ENCODE measurements at regions not wholly inside any gene's neighbourhood (a gene's known extent, or its start where the extent isn't known, plus 50 kb on each side); places are given as distances from the start of the nearest gene placed in this dataset.
A peak's percentile ranks its signal among the peaks of the same experiment; 100 is the strongest.

GRCh38 chr10:2980791-2981360 lies 86.5 kb upstream of the PFKP start:
- no peak for DNase-seq

DNA sequence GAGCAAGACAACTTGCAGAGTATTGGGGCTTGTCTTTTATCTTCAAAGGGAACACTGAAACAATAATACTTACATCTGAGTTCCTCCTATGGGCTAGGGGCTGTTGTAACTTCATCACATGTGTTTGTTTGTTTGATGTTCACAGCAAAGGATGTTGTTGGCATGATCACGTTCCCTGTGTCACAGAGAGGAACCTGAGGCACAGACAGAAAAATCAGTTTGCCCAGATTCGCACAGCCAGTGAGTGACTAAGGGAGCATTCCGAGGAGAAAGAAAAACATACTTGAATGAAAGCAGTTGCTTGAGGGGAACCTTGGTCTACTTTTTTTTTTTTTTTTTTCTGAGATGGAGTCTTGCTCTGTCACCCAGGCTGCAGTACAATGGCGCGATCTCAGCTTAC lies 87.2 kb upstream of the PFKP start:
- no peak for DNase-seq

- no peak for DNase-seq
Measured at GRCh38 chr10:2979306-2979705, 88.0 kb upstream of the PFKP start.

DNA sequence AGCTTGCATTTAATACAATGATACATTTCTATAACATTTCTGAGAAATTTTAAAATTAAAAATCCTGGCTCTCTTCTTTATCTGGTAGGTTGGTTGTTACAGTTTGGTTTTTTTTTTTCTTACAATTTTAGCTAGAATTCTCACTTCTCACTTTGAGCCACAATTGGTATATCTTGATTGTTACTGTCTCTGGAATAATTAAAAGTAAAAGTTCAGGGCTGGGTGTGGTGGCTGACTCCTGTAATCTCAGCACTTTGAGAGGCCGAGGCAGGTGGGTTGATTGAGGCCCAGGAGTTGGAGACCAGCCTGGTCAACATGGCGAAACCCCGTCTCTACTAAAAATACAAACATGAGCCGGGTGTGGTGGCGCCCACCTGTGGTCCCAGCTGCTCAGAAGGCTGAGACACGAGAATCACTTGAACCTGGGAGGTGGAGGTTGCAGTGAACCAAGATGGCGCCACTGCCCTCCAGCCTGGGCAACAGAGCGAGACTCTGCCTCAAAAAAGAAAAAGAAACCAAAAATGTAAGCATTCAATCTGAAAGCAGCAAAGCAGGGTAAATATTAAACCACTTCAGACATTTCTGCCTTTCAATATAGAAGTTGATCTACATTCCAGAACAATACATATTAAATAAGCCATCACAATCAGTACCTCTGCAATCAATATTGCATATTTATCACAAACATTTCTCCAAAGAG lies 88.6 kb upstream of the PFKP start:
- no peak for DNase-seq

DNA sequence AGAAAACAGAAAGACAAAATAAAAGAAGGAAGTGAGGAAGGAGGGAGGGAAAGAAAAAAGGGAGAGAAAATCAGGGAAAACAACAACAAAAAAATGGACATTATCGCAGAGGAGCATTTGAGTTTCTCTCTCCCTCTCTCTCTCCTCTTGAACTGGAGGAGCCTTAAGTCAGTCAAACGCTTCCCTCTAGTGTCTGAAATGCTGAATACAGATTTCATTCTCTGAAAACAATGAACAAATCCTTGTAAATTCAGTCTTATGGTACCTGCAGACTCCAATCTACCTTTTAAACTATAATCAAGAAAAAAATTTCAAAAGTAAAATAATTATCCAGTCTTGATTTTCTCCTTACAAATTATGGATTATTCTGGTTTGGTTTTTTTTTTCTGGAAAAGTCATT lies 89.2 kb upstream of the PFKP start:
- DNase-seq: peak; percentile 73

DNA sequence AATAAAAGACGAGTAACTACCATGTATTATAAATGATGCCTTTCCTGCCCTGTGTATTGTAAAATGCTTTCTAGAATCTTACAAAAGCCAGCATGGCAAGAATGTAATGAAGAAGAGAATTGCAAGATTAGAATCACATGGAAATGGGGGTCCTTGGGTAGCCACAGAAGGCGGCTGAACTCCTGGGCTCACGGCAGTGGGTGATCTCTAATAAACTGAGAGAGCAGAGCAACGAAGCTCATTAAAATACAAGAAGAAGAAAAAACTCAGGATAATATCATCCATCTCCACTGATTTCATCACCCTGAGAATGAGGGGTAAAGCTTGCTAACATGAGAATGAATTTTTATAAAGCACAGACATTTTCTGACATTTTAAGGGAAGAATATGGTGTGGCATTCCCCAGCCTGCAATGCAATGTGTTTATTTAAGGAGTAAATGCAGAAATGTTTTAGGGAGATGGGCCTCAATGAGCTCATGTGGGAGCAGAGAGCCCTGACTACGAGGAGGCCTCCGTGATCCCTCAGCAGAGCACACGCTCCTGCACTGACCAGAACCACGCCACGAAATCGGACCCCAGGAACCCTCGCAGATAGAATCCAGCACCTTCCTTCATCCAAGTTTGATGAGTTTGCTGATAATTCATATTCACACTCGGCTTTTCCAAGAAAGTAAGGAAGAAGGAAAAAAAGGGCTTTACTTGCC lies 92.7 kb upstream of the PFKP start:
- no peak for DNase-seq

DNA sequence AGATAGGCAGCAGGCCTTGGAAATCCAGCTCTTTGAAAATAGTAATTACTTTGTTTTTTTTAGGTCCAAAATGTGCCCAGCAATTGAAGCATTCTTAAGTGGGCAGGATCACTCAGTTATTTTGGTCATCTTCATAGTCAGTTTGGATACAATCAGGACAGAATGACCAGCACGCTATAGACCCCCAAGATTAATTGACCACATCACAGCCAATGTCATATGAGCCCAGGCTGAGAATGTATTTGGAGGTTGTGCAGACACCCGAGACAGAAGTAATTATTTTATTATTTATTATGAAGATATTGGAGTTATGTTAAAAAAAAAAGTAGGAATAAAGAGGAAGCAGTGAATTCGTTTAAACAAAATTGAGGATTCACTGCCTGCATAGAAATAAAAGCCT lies 93.3 kb upstream of the PFKP start:
- no peak for DNase-seq

- DNase-seq: no peak
Measured at GRCh38 chr10:2972810-2973209, 94.5 kb upstream of the PFKP start.

DNA sequence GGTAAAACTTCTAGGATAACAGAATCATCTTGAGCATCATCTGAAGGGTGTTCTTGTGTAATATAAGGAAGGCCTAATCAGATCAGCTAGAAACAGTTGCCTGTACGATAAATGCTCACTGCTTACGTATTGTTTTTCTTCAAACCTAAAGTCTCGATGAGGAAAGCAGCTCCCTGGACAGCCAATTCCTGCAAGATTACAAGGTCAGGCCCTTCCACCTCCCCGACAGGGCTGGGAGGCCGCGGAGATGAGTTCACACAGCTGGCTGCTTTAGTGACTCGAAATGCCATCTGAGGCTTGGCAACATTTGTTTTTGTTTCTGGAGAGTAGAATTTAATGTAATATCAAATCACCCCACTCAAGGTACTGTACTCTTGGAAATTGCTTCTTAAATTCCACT lies 95.1 kb upstream of the PFKP start:
- DNase-seq: no peak

GRCh38 chr10:2970190-2970823 lies 97.0 kb upstream of the PFKP start:
- no peak for DNase-seq

GRCh38 chr10:2968401-2969058 lies 98.8 kb upstream of the PFKP start:
- DNase-seq: no peak

DNA sequence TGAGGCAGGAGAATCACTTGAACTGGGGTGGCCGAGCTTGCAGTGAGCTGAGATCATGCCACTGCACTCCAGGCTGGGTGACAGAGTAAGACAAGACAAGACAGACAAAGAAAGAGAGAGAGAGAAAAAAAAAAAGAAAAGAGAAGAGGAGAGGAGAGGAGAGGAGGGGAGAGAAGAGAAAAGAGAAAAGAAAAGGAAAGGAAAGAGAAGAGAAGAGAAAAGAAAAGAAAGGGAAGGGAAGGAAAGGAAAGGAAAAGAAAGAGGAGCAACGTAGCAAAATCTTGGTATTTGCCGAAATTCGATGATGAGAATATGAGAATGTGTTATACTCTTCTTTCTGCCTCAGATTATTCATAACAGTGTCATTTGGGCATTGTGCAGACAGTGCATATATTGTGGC lies 101.2 kb upstream of the PFKP start:
- DNase-seq: no peak

GRCh38 chr10:2964632-2965296 lies 102.6 kb upstream of the PFKP start:
- no peak for DNase-seq

DNA sequence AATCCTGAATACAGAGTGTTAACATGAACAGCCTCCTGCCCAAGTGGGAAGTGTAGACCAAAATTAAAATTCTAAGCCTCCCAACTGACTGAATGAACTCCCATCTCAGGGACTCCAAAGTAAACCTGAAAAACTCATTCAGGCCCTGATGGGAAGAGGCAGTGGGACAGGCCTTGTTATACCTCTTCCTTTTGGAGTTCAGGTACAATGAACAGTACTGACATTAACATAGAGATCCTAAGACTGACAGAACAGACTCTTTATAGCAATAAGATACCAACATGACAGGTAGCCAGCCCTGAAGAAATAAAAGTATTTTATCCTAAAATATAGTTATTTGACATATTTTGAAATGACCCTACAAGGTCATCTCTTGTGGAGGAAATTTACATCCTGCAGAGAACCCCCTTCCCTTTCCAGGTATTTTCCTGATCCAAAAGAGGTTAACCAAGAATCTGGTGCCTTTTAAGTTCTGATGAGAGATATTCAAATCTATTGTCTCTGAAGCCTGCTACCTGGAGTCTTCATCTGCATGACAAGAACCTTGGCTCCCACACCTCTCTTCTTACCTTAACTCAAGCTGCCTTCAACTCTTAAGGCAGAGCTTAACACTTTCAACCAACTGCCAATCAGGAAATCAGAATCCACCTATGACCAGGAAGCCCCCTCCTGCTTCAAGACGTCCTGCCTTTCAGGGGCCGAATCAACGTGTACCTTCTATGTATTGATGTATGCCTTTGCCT lies 103.3 kb upstream of the PFKP start:
- no peak for DNase-seq

GRCh38 chr10:2962194-2962593 lies 105.2 kb upstream of the PFKP start:
- no peak for DNase-seq

DNA sequence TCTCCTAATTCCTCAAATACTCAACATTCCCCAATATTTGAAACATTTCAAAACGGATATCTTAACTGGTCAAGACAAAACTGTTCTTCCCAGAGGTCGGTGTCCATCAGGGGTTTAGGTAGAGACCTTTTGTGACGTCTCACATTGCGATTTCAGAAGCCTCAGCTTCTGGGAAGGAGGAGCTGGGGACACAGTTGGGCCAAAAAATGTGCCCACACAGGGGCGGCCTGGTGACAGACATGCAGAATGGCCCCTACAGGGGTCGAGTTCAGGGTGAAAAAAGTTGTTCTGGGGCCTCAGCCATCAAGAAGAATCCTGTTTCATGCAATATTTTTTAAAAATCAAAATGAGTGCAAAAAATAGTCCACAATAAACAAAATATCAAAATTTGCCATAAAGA lies 108.7 kb upstream of the PFKP start:
- no peak for DNase-seq

GRCh38 chr10:2957785-2958184 lies 109.6 kb upstream of the PFKP start:
- no peak for DNase-seq

DNA sequence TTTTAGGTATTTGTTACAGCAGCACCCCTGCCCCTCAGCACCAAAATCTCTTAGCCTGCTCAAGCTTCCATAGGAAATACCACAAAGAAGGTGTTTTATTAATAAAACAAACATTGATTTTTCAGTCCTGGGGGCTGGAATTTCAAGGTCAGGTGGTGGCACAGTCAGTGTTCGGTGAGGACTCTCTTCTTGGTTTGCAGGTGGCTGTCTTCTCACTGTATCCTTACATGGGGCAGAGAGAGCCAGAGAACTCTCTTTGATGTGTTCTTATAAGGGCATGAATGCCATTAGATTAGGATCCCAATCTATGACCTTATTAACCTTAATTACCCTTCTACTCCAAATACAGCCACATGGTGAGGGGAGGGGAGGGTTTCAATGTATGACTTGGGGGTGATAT lies 112.3 kb upstream of the PFKP start:
- DNase-seq: no peak

DNA sequence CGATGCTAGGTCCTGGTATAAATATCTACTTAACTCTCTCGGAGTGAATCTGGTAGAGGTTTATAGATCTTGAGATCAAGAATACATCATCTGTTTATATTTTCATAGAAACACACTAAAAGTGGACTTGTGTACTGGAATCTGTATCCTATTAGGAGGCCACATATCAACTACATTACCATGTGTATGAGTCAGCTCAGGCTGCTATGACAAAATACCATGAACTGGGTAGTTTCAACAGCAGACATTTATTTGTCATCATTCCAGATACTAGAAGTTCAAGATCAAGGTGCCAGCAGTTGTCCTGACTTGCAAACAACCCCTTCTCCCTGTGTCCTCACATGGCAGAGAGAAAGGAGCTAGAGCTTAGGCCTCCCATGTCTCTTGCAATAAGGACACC lies 113.9 kb upstream of the PFKP start:
- no peak for DNase-seq

DNA sequence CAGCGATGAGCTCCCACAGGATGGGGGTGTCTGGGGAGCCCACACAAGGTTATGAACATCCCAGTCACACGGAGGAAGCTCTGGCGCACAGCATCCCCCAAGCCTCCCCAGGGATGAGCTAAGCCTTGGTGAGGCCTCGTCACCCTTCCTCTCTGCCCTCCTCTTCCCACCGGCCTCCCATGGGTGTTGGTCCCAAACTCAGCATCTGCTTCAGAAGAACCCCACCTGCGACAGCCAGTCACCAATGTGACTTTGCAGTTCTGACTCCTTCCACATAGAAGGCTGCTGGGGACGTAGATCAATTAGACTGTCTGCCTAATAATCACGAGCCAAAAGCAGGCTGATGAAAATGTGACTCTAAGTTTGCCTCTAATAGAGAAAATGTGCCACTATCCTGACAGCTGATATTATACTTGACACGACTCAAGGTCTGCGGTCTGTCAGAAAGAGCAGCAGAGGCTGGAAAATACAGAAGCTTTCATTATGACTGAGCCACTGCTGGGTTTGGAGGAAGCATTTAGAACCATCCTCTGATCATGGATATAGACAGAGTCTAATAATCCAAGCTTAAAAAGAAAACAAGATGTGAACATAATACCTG lies 116.0 kb upstream of the PFKP start:
- DNase-seq: no peak

DNA sequence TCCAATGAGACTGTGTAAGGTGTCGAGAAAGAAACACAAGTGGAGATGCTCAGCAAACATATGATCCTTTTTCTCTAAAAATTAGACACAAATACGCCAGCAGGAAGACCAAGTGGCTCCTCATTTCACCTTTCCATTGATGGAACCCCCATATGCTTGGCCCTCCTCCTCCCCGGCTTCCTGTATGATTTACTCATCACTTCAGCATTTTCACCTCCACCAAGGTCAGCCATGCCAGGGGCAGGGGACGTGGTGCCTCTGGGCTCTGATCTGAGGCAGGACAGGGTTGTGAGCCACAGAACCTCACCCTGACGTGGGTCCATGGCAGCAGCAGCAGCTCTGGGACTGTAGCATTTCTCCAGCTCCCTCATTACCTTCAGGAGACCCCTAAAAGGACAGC lies 116.8 kb upstream of the PFKP start:
- no peak for DNase-seq

DNA sequence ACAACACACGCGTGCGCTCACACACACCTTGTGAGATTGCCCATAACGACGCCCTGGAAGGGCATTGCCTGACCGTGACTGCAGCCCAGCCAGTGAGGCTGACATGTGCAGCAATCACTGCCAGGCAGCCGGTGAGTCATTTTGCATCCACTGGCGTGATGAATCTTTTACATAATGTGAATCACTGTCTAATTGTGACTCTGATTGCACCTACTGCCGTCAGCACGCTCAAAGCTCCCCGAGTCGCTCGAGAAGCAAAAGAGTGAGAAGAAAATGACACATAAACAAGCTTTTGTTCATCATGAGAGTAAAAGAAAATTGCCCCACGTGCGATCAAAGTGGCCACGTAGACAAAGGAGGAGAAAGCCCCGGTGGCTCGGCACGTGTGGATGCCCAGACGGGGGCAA lies 117.4 kb upstream of the PFKP start:
- no peak for DNase-seq
